K562 (cell line): ENCODE measurements at regions not wholly inside any gene's neighbourhood (a gene's known extent, or its start where the extent isn't known, plus 50 kb on each side); places are given as distances from the start of the nearest gene placed in this dataset.

ENCODE experiments used
- BACH1 ChIP-seq: fragments of 200-800 bp; sonication (Bioruptor generic); IDR thresholded peaks from 2 replicates; pipeline ENCODE4 v1.6.1; 2016; ENCODE audit warnings: missing genetic modification characterization, missing compliant biosample characterization
- BRF1 ChIP-seq: IDR thresholded peaks from 3 replicates; pipeline ENCODE4 v1.6.1; 2011; ENCODE audit warnings: borderline replicate concordance, mild to moderate bottlenecking; ENCODE audit not compliant: insufficient read length; ENCODE audit errors: extremely low read depth
- CHD1 ChIP-seq: fragments of 200-600 bp; sonication (generic); IDR thresholded peaks from one replicate; pipeline ENCODE4 v1.6.1; 2012; ENCODE audit warnings: mild to moderate bottlenecking, moderate library complexity, low read length, inconsistent platforms
- FOS ChIP-seq: IDR thresholded peaks from 3 replicates; pipeline ENCODE4 v1.6.1; 2011; ENCODE audit not compliant: insufficient read length; ENCODE audit errors: extremely low read depth
- HDAC1 ChIP-seq, 2 experiments: fragments of 450-650 bp; IDR thresholded peaks; 2 replicates each; pipeline ENCODE4 v1.6.1; 2016 to 2017; ENCODE audit warnings: inconsistent platforms in 1 of 2, mild to moderate bottlenecking in 1 of 2, moderate library complexity in 1 of 2
- MCM3 ChIP-seq: fragments of 450-650 bp; IDR thresholded peaks from 2 replicates; pipeline ENCODE4 v1.6.1; 2016
- MXI1 ChIP-seq: IDR thresholded peaks from 2 replicates; pipeline ENCODE4 v1.6.1; 2011; ENCODE audit warnings: low read depth, mild to moderate bottlenecking, improper control_type of control experiment, low read length
- NELFE ChIP-seq: IDR thresholded peaks from 2 replicates; pipeline ENCODE4 v1.6.1; 2011; ENCODE audit warnings: mild to moderate bottlenecking; ENCODE audit not compliant: insufficient read depth, insufficient read length
- NR1H2 ChIP-seq: sonication (generic); formaldehyde crosslinking; IDR thresholded peaks from 2 replicates; pipeline ENCODE4 v1.4.0; 2020; ENCODE audit warnings: mild to moderate bottlenecking, missing genetic modification reagents
- NR4A1 ChIP-seq, 2 experiments: fragments of 250-450 bp in 1 of 2; fragments of 450-650 bp in 1 of 2; sonication (Bioruptor Pico) in 1 of 2; IDR thresholded peaks; 2 replicates each; pipeline versions ENCODE4 v1.4.0 to v1.6.1; 2016 to 2020; ENCODE audit warnings: mild to moderate bottlenecking in 2 of 2, missing compliant biosample characterization in 1 of 2, missing genetic modification characterization in 1 of 2, moderate library complexity in 1 of 2
- POLR2H ChIP-seq: IDR thresholded peaks from 2 replicates; pipeline ENCODE4 v1.6.1; 2016; ENCODE audit warnings: missing genetic modification characterization, low read depth, mild to moderate bottlenecking, control low read depth, missing compliant biosample characterization, moderate library complexity
- PTBP1 ChIP-seq: fragments of 200-400 bp; formaldehyde crosslinking; IDR thresholded peaks from 2 replicates; pipeline ENCODE4 v1.6.1; 2017; ENCODE audit warnings: low read depth, low read length
- SRSF3 ChIP-seq: fragments of 200-400 bp; formaldehyde crosslinking; IDR thresholded peaks from 2 replicates; pipeline ENCODE4 v1.6.1; 2016; ENCODE audit warnings: mild to moderate bottlenecking, low read length, moderate library complexity; ENCODE audit not compliant: insufficient read depth
- TSC22D4 ChIP-seq: fragments of 450-650 bp; IDR thresholded peaks from 2 replicates; pipeline ENCODE4 v1.6.1; 2016; ENCODE audit warnings: missing genetic modification characterization, missing biosample characterization, control low read depth
- U2AF2 ChIP-seq: fragments of 200-400 bp; formaldehyde crosslinking; optimal IDR thresholded peaks from 2 replicates; pipeline ENCODE3; 2017; ENCODE audit warnings: low read depth, mild to moderate bottlenecking, low read length
- ZBTB34 ChIP-seq: fragments of 250-450 bp; sonication (Bioruptor Pico); IDR thresholded peaks from 2 replicates; pipeline ENCODE4 v1.8.0; 2021; ENCODE audit warnings: mild to moderate bottlenecking, moderate library complexity
- ZHX1 ChIP-seq: fragments of 150-350 bp; conservative IDR thresholded peaks from 2 replicates; pipeline ENCODE4 v1.6.1; 2014; ENCODE audit warnings: low read length
- ZNF695 ChIP-seq: fragments of 450-650 bp; formaldehyde crosslinking; IDR thresholded peaks from 2 replicates; pipeline ENCODE4 v1.4.0; 2020; ENCODE audit warnings: mild to moderate bottlenecking, moderate library complexity
- ZNF699 ChIP-seq: fragments of 250-450 bp; sonication (Bioruptor Pico); IDR thresholded peaks from 2 replicates; pipeline ENCODE4 v1.8.0; 2021; ENCODE audit warnings: mild to moderate bottlenecking, moderate library complexity; ENCODE audit not compliant: insufficient replicate concordance
- TF ChIP-seq, protein P1 (sequence below): fragments of 450-650 bp; IDR thresholded peaks from 2 replicates; pipeline ENCODE4 v1.6.1; 2017; ENCODE audit warnings: antibody characterized with exemption, mild to moderate bottlenecking
- TF ChIP-seq, protein P2 (sequence below): fragments of 250-450 bp; sonication (Bioruptor Pico); IDR thresholded peaks from 2 replicates; pipeline ENCODE4 v1.6.1; 2021; ENCODE audit warnings: mild to moderate bottlenecking

GRCh38 chrX:15947648-15948317 is 93.2 kb upstream of the AP1S2 start (continued):
- TF ChIP-seq POLR2H (tag) (no peak), NR1H2 (CRISPR knock-in tag) (no peak), SRSF3 (no peak), ZNF695 (no peak), HDAC1 (IDR thresholded peaks at IDR 0.05) (no peak), PTBP1 (no peak), ZBTB34 (CRISPR knock-in tag) (no peak), BACH1 (tag) (no peak), CHD1 (no peak), BRF1 (no peak), ZHX1 (no peak), NELFE (no peak), U2AF2 (no peak), FOS (no peak), MCM3 (no peak), ZNF699 (no peak), TSC22D4 (tag) (no peak), NR4A1 (CRISPR knock-in tag; IDR thresholded peaks at IDR 0.05) (no peak), NR4A1 (tag; IDR thresholded peaks at IDR 0.05) (no peak), MXI1 (no peak)
- TF ChIP-seq, protein P1, sequence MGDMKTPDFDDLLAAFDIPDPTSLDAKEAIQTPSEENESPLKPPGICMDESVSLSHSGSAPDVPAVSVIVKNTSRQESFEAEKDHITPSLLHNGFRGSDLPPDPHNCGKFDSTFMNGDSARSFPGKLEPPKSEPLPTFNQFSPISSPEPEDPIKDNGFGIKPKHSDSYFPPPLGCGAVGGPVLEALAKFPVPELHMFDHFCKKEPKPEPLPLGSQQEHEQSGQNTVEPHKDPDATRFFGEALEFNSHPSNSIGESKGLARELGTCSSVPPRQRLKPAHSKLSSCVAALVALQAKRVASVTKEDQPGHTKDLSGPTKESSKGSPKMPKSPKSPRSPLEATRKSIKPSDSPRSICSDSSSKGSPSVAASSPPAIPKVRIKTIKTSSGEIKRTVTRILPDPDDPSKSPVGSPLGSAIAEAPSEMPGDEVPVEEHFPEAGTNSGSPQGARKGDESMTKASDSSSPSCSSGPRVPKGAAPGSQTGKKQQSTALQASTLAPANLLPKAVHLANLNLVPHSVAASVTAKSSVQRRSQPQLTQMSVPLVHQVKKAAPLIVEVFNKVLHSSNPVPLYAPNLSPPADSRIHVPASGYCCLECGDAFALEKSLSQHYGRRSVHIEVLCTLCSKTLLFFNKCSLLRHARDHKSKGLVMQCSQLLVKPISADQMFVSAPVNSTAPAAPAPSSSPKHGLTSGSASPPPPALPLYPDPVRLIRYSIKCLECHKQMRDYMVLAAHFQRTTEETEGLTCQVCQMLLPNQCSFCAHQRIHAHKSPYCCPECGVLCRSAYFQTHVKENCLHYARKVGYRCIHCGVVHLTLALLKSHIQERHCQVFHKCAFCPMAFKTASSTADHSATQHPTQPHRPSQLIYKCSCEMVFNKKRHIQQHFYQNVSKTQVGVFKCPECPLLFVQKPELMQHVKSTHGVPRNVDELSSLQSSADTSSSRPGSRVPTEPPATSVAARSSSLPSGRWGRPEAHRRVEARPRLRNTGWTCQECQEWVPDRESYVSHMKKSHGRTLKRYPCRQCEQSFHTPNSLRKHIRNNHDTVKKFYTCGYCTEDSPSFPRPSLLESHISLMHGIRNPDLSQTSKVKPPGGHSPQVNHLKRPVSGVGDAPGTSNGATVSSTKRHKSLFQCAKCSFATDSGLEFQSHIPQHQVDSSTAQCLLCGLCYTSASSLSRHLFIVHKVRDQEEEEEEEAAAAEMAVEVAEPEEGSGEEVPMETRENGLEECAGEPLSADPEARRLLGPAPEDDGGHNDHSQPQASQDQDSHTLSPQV, result no peak
- TF ChIP-seq, protein P2, sequence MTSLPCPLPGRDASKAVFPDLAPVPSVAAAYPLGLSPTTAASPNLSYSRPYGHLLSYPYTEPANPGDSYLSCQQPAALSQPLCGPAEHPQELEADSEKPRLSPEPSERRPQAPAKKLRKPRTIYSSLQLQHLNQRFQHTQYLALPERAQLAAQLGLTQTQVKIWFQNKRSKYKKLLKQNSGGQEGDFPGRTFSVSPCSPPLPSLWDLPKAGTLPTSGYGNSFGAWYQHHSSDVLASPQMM (CRISPR knock-in tag), result no peak
